ENCODE measurements at regions not wholly inside any gene's neighbourhood (a gene's known extent, or its start where the extent isn't known, plus 50 kb on each side); places are given as distances from the start of the nearest gene placed in this dataset.

GRCh38 chr2:7774481-7774880 is 857.3 kb downstream of the RNF144A start:
- Histone ChIP-seq H3K4me3 (ENCODE audit: low read length in 2 of 2) (no peak overlapping the region), H3K27ac (ENCODE audit: low read depth in 2 of 2, low read length in 2 of 2) (no peak overlapping the region), H3K4me1 (ENCODE audit: control insufficient read depth in 2 of 2, insufficient read depth in 2 of 2, low read length in 2 of 2) (no peaks in the 10 kb centered on the region), H3K9me3 (ENCODE audit: control insufficient read depth in 2 of 2, low read length in 2 of 2) (no peaks in the 10 kb centered on the region), H3K36me3 (ENCODE audit: control insufficient read depth in 2 of 2, insufficient read depth in 2 of 2, low read length in 2 of 2) (no peaks in the 10 kb centered on the region), H3K27me3 (ENCODE audit: control insufficient read depth in 2 of 2, insufficient read depth in 2 of 2, low read length in 2 of 2) (peaks cover 0 to 2% of the 10 kb centered on the region in 2 donors), H3K9ac (ENCODE audit: low read depth in 1 of 2, low read length in 2 of 2) (no peak overlapping the region)

DNA sequence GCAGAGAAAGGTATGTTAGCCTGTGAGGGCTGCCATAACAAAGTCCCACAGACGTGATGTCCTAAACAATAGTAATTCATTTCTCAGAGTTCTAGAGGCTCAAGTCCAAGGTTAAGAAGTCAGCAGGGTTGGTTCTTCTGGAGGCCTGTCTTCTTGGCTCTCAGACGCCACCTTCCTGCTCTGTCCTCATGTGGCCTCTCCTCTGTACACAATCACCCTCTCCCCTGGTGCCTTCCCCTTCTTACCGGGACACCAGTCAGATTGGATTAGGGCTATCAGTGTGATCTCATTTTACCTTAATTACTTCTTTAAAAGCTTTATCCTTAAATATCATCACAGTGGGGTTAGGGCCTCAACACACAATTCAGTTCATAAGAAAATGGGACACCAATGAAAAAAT is 860.5 kb downstream of the RNF144A start:
- Histone ChIP-seq H3K27ac (ENCODE audit: low read depth in 2 of 2, low read length in 2 of 2) (no peak overlapping the region), H3K36me3 (ENCODE audit: control insufficient read depth in 2 of 2, insufficient read depth in 2 of 2, low read length in 2 of 2) (no peaks in the 10 kb centered on the region), H3K4me1 (ENCODE audit: control insufficient read depth in 2 of 2, insufficient read depth in 2 of 2, low read length in 2 of 2) (no peaks in the 10 kb centered on the region), H3K4me3 (ENCODE audit: low read length in 2 of 2) (no peak overlapping the region), H3K9ac (ENCODE audit: low read depth in 1 of 2, low read length in 2 of 2) (no peak overlapping the region), H3K9me3 (ENCODE audit: control insufficient read depth in 2 of 2, low read length in 2 of 2) (no peaks in the 10 kb centered on the region), H3K27me3 (ENCODE audit: control insufficient read depth in 2 of 2, insufficient read depth in 2 of 2, low read length in 2 of 2) (peaks cover 0 to 2% of the 10 kb centered on the region in 2 donors)

GRCh38 chr2:7780321-7780720 is 863.1 kb downstream of the RNF144A start:
- H3K27ac ChIP-seq (ENCODE audit: low read depth in 2 of 2, low read length in 2 of 2), result no peak overlapping the region
- peaks cover 0 to 4% of the 10 kb centered on the region in 2 donors for H3K27me3 ChIP-seq (ENCODE audit: control insufficient read depth in 2 of 2, insufficient read depth in 2 of 2, low read length in 2 of 2)
- no peaks in the 10 kb centered on the region for H3K4me1 ChIP-seq (ENCODE audit: control insufficient read depth in 2 of 2, insufficient read depth in 2 of 2, low read length in 2 of 2)
- H3K4me3 ChIP-seq (ENCODE audit: low read length in 2 of 2), result no peak overlapping the region
- H3K9me3 ChIP-seq (ENCODE audit: control insufficient read depth in 2 of 2, low read length in 2 of 2), result no peaks in the 10 kb centered on the region
- no peaks in the 10 kb centered on the region for H3K36me3 ChIP-seq (ENCODE audit: control insufficient read depth in 2 of 2, insufficient read depth in 2 of 2, low read length in 2 of 2)
- no peak overlapping the region for H3K9ac ChIP-seq (ENCODE audit: low read depth in 1 of 2, low read length in 2 of 2)

- no peak overlapping the region for H3K9ac ChIP-seq (ENCODE audit: low read depth in 1 of 2, low read length in 2 of 2)
- no peak overlapping the region for H3K4me3 ChIP-seq (ENCODE audit: low read length in 2 of 2)
- no peaks in the 10 kb centered on the region for H3K4me1 ChIP-seq (ENCODE audit: control insufficient read depth in 2 of 2, insufficient read depth in 2 of 2, low read length in 2 of 2)
- no peaks in the 10 kb centered on the region for H3K9me3 ChIP-seq (ENCODE audit: control insufficient read depth in 2 of 2, low read length in 2 of 2)
- H3K27ac ChIP-seq (ENCODE audit: low read depth in 2 of 2, low read length in 2 of 2), result no peak overlapping the region
- peaks cover 0 to 2% of the 10 kb centered on the region in 2 donors for H3K27me3 ChIP-seq (ENCODE audit: control insufficient read depth in 2 of 2, insufficient read depth in 2 of 2, low read length in 2 of 2)
- H3K36me3 ChIP-seq (ENCODE audit: control insufficient read depth in 2 of 2, insufficient read depth in 2 of 2, low read length in 2 of 2), result no peaks in the 10 kb centered on the region
Measured at GRCh38 chr2:7785700-7786099, 868.5 kb downstream of the RNF144A start.

GRCh38 chr2:7788736-7789135 is 871.5 kb downstream of the RNF144A start:
- no peaks in the 10 kb centered on the region for H3K27me3 ChIP-seq (ENCODE audit: control insufficient read depth in 2 of 2, insufficient read depth in 2 of 2, low read length in 2 of 2)
- no peaks in the 10 kb centered on the region for H3K9me3 ChIP-seq (ENCODE audit: control insufficient read depth in 2 of 2, low read length in 2 of 2)
- no peak overlapping the region for H3K27ac ChIP-seq (ENCODE audit: low read depth in 2 of 2, low read length in 2 of 2)

DNA sequence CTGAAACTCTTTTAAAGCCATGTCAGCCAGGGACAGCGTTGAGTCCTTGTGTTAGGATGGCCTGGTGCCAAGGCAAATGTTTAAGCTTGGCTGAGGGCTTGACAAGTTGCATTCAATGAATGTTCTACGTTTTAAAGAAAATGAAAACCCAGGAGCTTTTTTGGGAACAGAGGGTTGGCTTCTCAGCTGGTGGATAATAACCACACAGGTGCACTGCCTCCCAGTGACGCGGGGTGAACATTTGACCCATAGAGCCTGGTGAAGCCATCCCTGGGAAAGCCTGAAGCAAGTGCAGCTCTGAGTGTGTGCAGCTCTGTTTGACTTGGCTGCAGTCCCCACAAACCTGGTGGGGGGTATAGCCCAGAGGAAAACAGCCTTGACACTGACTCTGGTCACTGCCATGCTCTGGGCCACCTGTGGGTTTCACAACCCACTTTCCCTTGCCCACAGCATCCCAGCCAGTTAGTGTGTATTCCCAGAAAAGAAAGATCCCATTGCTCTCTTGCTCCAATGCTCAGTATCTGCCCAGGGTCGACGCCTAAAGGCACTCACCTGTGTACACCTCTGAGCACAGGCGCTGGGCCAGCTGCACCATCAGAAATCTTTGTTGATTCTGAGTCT is 874.9 kb downstream of the RNF144A start:
- no peaks in the 10 kb centered on the region for H3K4me1 ChIP-seq (ENCODE audit: control insufficient read depth in 2 of 2, insufficient read depth in 2 of 2, low read length in 2 of 2)
- no peak overlapping the region for H3K4me3 ChIP-seq (ENCODE audit: low read length in 2 of 2)
- H3K9ac ChIP-seq (ENCODE audit: low read depth in 1 of 2, low read length in 2 of 2), result no peak overlapping the region
- H3K27ac ChIP-seq (ENCODE audit: low read depth in 2 of 2, low read length in 2 of 2), result no peak overlapping the region
- no peaks in the 10 kb centered on the region for H3K9me3 ChIP-seq (ENCODE audit: control insufficient read depth in 2 of 2, low read length in 2 of 2)
- H3K36me3 ChIP-seq (ENCODE audit: control insufficient read depth in 2 of 2, insufficient read depth in 2 of 2, low read length in 2 of 2), result no peaks in the 10 kb centered on the region
- H3K27me3 ChIP-seq (ENCODE audit: control insufficient read depth in 2 of 2, insufficient read depth in 2 of 2, low read length in 2 of 2), result no peaks in the 10 kb centered on the region

More at GRCh38 chr2:7788736-7789135, 871.5 kb downstream of the RNF144A start:
- H3K4me1 ChIP-seq (ENCODE audit: control insufficient read depth in 2 of 2, insufficient read depth in 2 of 2, low read length in 2 of 2), result no peaks in the 10 kb centered on the region
- H3K9ac ChIP-seq (ENCODE audit: low read depth in 1 of 2, low read length in 2 of 2), result no peak overlapping the region
- H3K36me3 ChIP-seq (ENCODE audit: control insufficient read depth in 2 of 2, insufficient read depth in 2 of 2, low read length in 2 of 2), result no peaks in the 10 kb centered on the region
- no peak overlapping the region for H3K4me3 ChIP-seq (ENCODE audit: low read length in 2 of 2)

- Histone ChIP-seq H3K9ac (ENCODE audit: low read depth in 1 of 2, low read length in 2 of 2) (no peak overlapping the region), H3K27ac (ENCODE audit: low read depth in 2 of 2, low read length in 2 of 2) (no peak overlapping the region), H3K36me3 (ENCODE audit: control insufficient read depth in 2 of 2, insufficient read depth in 2 of 2, low read length in 2 of 2) (no peaks in the 10 kb centered on the region), H3K9me3 (ENCODE audit: control insufficient read depth in 2 of 2, low read length in 2 of 2) (no peaks in the 10 kb centered on the region), H3K4me1 (ENCODE audit: control insufficient read depth in 2 of 2, insufficient read depth in 2 of 2, low read length in 2 of 2) (no peaks in the 10 kb centered on the region), H3K27me3 (ENCODE audit: control insufficient read depth in 2 of 2, insufficient read depth in 2 of 2, low read length in 2 of 2) (no peaks in the 10 kb centered on the region), H3K4me3 (ENCODE audit: low read length in 2 of 2) (no peak overlapping the region)
Measured at GRCh38 chr2:7795778-7796563, 878.8 kb downstream of the RNF144A start.

GRCh38 chr2:7800031-7800430 is 881.8 kb upstream of the ID2 start:
- Histone ChIP-seq H3K27ac (ENCODE audit: low read depth in 2 of 2, low read length in 2 of 2) (no peak overlapping the region), H3K36me3 (ENCODE audit: control insufficient read depth in 2 of 2, insufficient read depth in 2 of 2, low read length in 2 of 2) (no peaks in the 10 kb centered on the region), H3K9ac (ENCODE audit: low read depth in 1 of 2, low read length in 2 of 2) (no peak overlapping the region), H3K4me1 (ENCODE audit: control insufficient read depth in 2 of 2, insufficient read depth in 2 of 2, low read length in 2 of 2) (no peaks in the 10 kb centered on the region), H3K4me3 (ENCODE audit: low read length in 2 of 2) (no peak overlapping the region), H3K9me3 (ENCODE audit: control insufficient read depth in 2 of 2, low read length in 2 of 2) (peaks cover 0 to 3% of the 10 kb centered on the region in 2 donors), H3K27me3 (ENCODE audit: control insufficient read depth in 2 of 2, insufficient read depth in 2 of 2, low read length in 2 of 2) (no peaks in the 10 kb centered on the region)

- H3K36me3 ChIP-seq (ENCODE audit: control insufficient read depth in 2 of 2, insufficient read depth in 2 of 2, low read length in 2 of 2), result no peaks in the 10 kb centered on the region
- no peaks in the 10 kb centered on the region for H3K4me1 ChIP-seq (ENCODE audit: control insufficient read depth in 2 of 2, insufficient read depth in 2 of 2, low read length in 2 of 2)
- no peaks in the 10 kb centered on the region for H3K27me3 ChIP-seq (ENCODE audit: control insufficient read depth in 2 of 2, insufficient read depth in 2 of 2, low read length in 2 of 2)
- no peak overlapping the region for H3K4me3 ChIP-seq (ENCODE audit: low read length in 2 of 2)
- H3K27ac ChIP-seq (ENCODE audit: low read depth in 2 of 2, low read length in 2 of 2), result no peak overlapping the region
- no peak overlapping the region for H3K9ac ChIP-seq (ENCODE audit: low read depth in 1 of 2, low read length in 2 of 2)
- peaks cover 0 to 3% of the 10 kb centered on the region in 2 donors for H3K9me3 ChIP-seq (ENCODE audit: control insufficient read depth in 2 of 2, low read length in 2 of 2)
Measured at GRCh38 chr2:7801212-7801611, 880.6 kb upstream of the ID2 start.

- no peak overlapping the region for H3K4me3 ChIP-seq (ENCODE audit: low read length in 2 of 2)
- no peak overlapping the region for H3K9ac ChIP-seq (ENCODE audit: low read depth in 1 of 2, low read length in 2 of 2)
- H3K9me3 ChIP-seq (ENCODE audit: control insufficient read depth in 2 of 2, low read length in 2 of 2), result peaks cover 0 to 3% of the 10 kb centered on the region in 2 donors
Measured at GRCh38 chr2:7803515-7803914, 878.3 kb upstream of the ID2 start.

More at GRCh38 chr2:7803515-7803914, 878.3 kb upstream of the ID2 start:
- H3K27ac ChIP-seq (ENCODE audit: low read depth in 2 of 2, low read length in 2 of 2), result no peak overlapping the region
- H3K27me3 ChIP-seq (ENCODE audit: control insufficient read depth in 2 of 2, insufficient read depth in 2 of 2, low read length in 2 of 2), result no peaks in the 10 kb centered on the region
- no peaks in the 10 kb centered on the region for H3K4me1 ChIP-seq (ENCODE audit: control insufficient read depth in 2 of 2, insufficient read depth in 2 of 2, low read length in 2 of 2)
- no peaks in the 10 kb centered on the region for H3K36me3 ChIP-seq (ENCODE audit: control insufficient read depth in 2 of 2, insufficient read depth in 2 of 2, low read length in 2 of 2)
